Pancreas (tissue), 10 donors: ENCODE measurements at regions not wholly inside any gene's neighbourhood (a gene's known extent, or its start where the extent isn't known, plus 50 kb on each side); places are given as distances from the start of the nearest gene placed in this dataset.

Source experiments
- ATAC-seq, 4 donors: fragments of 200-7000 bp; cut with Tn5 transposase; one replicate each; pipeline versions ENCODE4 v1.8.0 to v1.9.1; 2020; ENCODE audit warnings: mild to moderate bottlenecking in 4 of 4, moderate library complexity in 4 of 4
- DNase-seq, 6 donors: peaks; one replicate each; pipeline ENCODE4 v3.0.0-alpha.2; 2020
- FAIRE-seq: peaks from 2 replicates; lab custom pipeline; 2012; peaks lifted over from hg19 to GRCh38; lab: Jason Lieb, UNC
- H3K27ac ChIP-seq, 4 donors: fragments of 200-600 bp; sonication (generic); 1 replicate in 3 of 4; 2 replicates in 1 of 4; pipeline versions ENCODE4 v1.5.0 to v1.8.0; 2020
- H3K27me3 ChIP-seq, 4 donors: fragments of 200-600 bp; one replicate each; pipeline ENCODE4 v1.8.0; 2021
- H3K36me3 ChIP-seq, 3 donors: fragments of 200-600 bp; sonication (generic) in 1 of 3; one replicate each; pipeline versions ENCODE4 v1.5.0 to v1.8.0; 2020 to 2021
- H3K4me1 ChIP-seq, 3 donors: fragments of 200-600 bp; one replicate each; pipeline ENCODE4 v1.8.0; 2021
- H3K4me3 ChIP-seq, 4 donors: fragments of 200-600 bp; sonication (generic) in 2 of 4; one replicate each; pipeline versions ENCODE4 v1.5.0 to v1.8.0; 2020 to 2021
- H3K9me3 ChIP-seq, 4 donors: fragments of 200-600 bp; one replicate each; pipeline ENCODE4 v1.8.0; 2021
- WGBS, 2 donors: extraction: QIAGEN DNeasy Blood & Tissue Kit; methylation state at CpG; one replicate each; pipeline ENCODE4 v1.1.7; 2013; 5-methylcytosine and 5-hydroxymethylcytosine counted together
- intact Hi-C, 3 donors: fragments of 100-400 bp; cut with DNase I; formaldehyde crosslinking; loops; one replicate each; pipeline versions ENCODE4 v1.11.1 to v1.14.2; 2022
- TF ChIP-seq, protein P1 (sequence below), 4 donors: fragments of 200-600 bp; sonication (generic) in 3 of 4; IDR thresholded peaks; one replicate each; pipeline versions ENCODE4 v1.5.0 to v1.8.0; 2021; ENCODE audit warnings: antibody characterized with exemption in 4 of 4
- donor health status: healthy with polysubstance abuse.
- donor health status: DM: no; HTN: no; CAD: no; lungs with moderate emphysema.
- donor health status: DM: no; HTN: no; CAD: no.
- donor health status: control.
- donor health status: control.
- donor health status: Bipolar disorder and iron deficiency.
- donor health status: DM: yes; HTN: yes; CAD: no.
- donor health status: DM: no; HTN: no; CAD: no.
- donor health status: DM: no; HTN: no; CAD: no.
- donor health status: DM: yes; HTN: yes; CAD: no.

DNA sequence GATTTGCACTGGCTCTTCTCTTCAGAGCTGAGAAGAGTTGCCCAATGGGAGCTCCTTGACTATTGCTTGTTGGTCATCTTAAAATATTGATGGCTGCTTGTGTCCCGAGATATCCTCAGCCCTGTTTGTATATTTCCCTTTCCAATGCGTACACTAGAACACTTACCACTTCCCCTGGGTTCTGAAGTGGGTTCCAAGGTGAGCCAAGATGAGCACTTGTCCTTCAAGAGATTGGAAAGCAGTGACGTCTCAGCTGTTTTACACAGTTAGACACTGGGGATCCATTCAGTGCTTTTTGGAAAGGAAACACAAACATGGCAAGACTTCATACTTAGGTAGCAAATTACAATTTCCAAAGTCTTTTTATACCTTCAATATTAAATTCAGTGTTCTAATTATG lies 716.4 kb upstream of the CITED2 start:
- Histone ChIP-seq H3K27ac (no peak overlapping the region), H3K4me1 (no peaks in the 10 kb centered on the region), H3K4me3 (no peak overlapping the region), H3K27me3 (no peaks in the 10 kb centered on the region), H3K9me3 (no peaks in the 10 kb centered on the region), H3K36me3 (no peaks in the 10 kb centered on the region)
- TF ChIP-seq, protein P1, sequence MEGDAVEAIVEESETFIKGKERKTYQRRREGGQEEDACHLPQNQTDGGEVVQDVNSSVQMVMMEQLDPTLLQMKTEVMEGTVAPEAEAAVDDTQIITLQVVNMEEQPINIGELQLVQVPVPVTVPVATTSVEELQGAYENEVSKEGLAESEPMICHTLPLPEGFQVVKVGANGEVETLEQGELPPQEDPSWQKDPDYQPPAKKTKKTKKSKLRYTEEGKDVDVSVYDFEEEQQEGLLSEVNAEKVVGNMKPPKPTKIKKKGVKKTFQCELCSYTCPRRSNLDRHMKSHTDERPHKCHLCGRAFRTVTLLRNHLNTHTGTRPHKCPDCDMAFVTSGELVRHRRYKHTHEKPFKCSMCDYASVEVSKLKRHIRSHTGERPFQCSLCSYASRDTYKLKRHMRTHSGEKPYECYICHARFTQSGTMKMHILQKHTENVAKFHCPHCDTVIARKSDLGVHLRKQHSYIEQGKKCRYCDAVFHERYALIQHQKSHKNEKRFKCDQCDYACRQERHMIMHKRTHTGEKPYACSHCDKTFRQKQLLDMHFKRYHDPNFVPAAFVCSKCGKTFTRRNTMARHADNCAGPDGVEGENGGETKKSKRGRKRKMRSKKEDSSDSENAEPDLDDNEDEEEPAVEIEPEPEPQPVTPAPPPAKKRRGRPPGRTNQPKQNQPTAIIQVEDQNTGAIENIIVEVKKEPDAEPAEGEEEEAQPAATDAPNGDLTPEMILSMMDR (IDR thresholded peaks at IDR 0.05) = no peak
- no peak for ATAC-seq
- no peak for FAIRE-seq
- no peak for DNase-seq
- 81 to 90% methylated on average over 3 of the region's 3 CpGs for WGBS, 2 donors
- intact Hi-C loops = no loop called here

- Histone ChIP-seq H3K9me3 (no peaks in the 10 kb centered on the region), H3K4me3 (no peak overlapping the region), H3K27ac (no peak overlapping the region), H3K4me1 (peaks cover 14 to 39% (median 16%) of the 10 kb centered on the region in 3 donors), H3K36me3 (no peaks in the 10 kb centered on the region), H3K27me3 (no peaks in the 10 kb centered on the region)
- ATAC-seq (peak; percentile 37 to 58 (median 56)), FAIRE-seq (peak; percentile 57), DNase-seq (no peak)
- WGBS, 2 donors = 33 to 40% methylated on average over 3 of the region's 3 CpGs
- TF ChIP-seq, protein P1 (IDR thresholded peaks at IDR 0.05) = no peak
- intact Hi-C loops = no loop called here
Measured at GRCh38 chr6:140083375-140083774, 708.9 kb upstream of the CITED2 start.

DNA sequence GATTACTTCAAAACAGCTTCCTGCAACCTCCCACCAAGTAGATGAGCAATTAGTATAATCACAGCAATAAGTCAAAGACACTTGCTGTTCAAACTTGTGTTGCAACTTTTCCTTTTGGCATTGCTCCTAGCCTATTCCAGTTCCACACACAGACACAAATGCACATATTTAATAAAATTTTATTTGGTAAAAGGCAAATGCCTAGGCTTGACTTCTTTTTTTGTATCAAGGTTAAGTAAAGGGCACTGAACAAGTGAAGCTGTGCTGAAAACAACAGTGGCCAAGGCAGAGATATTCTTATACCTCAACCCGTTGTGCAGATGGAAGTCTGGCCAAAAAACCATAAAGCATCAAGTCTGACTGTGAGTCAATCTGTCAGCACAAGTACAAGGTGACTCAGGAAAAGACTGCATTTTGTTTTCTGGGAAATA lies 708.4 kb upstream of the CITED2 start:
- Histone ChIP-seq H3K9me3 (no peaks in the 10 kb centered on the region), H3K4me1 (peaks cover 14 to 43% (median 18%) of the 10 kb centered on the region in 3 donors), H3K27ac (no peak overlapping the region), H3K36me3 (no peaks in the 10 kb centered on the region), H3K4me3 (no peak overlapping the region), H3K27me3 (no peaks in the 10 kb centered on the region)
- WGBS, 2 donors = 13 to 17% methylated on average over 1 of the region's 1 CpG
- DNase-seq = no peak
- peak in 3 of 4 donors; percentile 18 to 26 (median 25) for ATAC-seq
- intact Hi-C loops = no loop called here
- TF ChIP-seq, protein P1 (IDR thresholded peaks at IDR 0.05) = no peak
- no peak for FAIRE-seq

DNA sequence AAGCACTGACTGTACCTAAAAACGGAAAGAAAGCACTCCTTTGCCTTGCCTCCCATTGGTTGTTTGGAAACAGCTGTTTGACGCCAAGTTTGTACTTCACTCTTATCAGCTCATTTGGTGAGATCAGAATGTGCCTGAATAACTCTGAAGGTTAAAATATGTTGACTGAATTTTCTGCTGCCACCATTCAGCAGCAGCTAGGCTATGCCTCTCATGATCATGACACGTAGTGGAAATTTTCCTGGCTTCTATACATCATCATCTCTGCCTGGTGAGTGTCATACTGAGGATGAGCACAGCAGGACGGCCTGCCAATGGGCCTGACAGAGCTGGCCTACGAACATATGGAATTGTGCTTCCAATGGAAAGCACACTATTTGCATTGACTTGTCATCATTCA lies 704.9 kb upstream of the CITED2 start:
- H3K4me1 ChIP-seq = peaks cover 14 to 43% (median 18%) of the 10 kb centered on the region in 3 donors
- ATAC-seq = peak; percentile 86 to 95 (median 89)
- no peaks in the 10 kb centered on the region for H3K36me3 ChIP-seq
- no peak overlapping the region for H3K4me3 ChIP-seq
- intact Hi-C loops = no loop called here
- TF ChIP-seq, protein P1 (IDR thresholded peaks at IDR 0.05) = no peak
- FAIRE-seq = no peak
- H3K9me3 ChIP-seq = no peaks in the 10 kb centered on the region
- H3K27me3 ChIP-seq = no peaks in the 10 kb centered on the region
- DNase-seq = peak in 3 of 6 donors; percentile 23 to 51 (median 42)
- WGBS, 2 donors = 35 to 50% methylated on average over 5 of the region's 5 CpGs
- H3K27ac ChIP-seq = peak overlapping the region; percentile 16 to 69 (median 42)

- no peak overlapping the region for H3K4me3 ChIP-seq
- no peaks in the 10 kb centered on the region for H3K36me3 ChIP-seq
- H3K4me1 ChIP-seq = peaks cover 12 to 39% (median 13%) of the 10 kb centered on the region in 3 donors
- DNase-seq (no peak), FAIRE-seq (peak; percentile 43), ATAC-seq (peak; percentile 54 to 73 (median 68))
- 35 to 37% methylated on average over 3 of the region's 3 CpGs for WGBS, 2 donors
- H3K27me3 ChIP-seq = no peaks in the 10 kb centered on the region
- intact Hi-C loops = no loop called here
- H3K27ac ChIP-seq = peak overlapping the region; percentile 5 to 69 (median 36)
- no peaks in the 10 kb centered on the region for H3K9me3 ChIP-seq
- TF ChIP-seq, protein P1 (IDR thresholded peaks at IDR 0.05) = no peak
Measured at GRCh38 chr6:140078561-140079125, 704.2 kb upstream of the CITED2 start.
